ENCODE measurements at regions not wholly inside any gene's neighbourhood (a gene's known extent, or its start where the extent isn't known, plus 50 kb on each side); places are given as distances from the start of the nearest gene placed in this dataset.

DNA sequence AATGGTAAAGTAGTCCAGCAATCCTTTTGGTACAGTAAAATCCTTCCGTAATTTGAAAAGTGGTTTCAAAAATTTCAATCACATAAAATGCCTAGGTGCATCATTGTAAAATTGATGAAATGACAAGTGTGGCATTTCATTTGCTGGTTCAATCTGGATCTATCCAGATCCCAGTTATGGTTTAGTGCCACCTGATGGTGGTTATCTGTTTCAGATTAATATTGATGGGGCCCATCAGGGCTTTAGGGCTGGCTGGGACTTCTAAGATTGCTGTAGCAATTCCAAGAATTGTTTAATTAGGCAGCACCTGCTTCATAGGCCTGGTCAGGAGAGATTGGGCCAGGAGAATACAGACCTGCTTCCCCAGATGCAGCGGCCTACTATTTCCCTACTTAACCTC, 55.5 kb upstream of the PIK3C3 start:
- Histone ChIP-seq H3K4me3 (no peak overlapping the region), H3K27me3 (replicated peaks in 1 of 7) (no peaks in the 10 kb centered on the region), H3K36me3 (no peaks in the 10 kb centered on the region), H3K4me1 (no peaks in the 10 kb centered on the region), H3K27ac (no peak overlapping the region), H3K9me3 (peaks cover 0 to 10% (median 2%) of the 10 kb centered on the region in 8 donors)
- intact Hi-C loops (cut with DNase I; ENCODE audit: low total_unique reads), result no loop called here
- TF ChIP-seq, protein P1, sequence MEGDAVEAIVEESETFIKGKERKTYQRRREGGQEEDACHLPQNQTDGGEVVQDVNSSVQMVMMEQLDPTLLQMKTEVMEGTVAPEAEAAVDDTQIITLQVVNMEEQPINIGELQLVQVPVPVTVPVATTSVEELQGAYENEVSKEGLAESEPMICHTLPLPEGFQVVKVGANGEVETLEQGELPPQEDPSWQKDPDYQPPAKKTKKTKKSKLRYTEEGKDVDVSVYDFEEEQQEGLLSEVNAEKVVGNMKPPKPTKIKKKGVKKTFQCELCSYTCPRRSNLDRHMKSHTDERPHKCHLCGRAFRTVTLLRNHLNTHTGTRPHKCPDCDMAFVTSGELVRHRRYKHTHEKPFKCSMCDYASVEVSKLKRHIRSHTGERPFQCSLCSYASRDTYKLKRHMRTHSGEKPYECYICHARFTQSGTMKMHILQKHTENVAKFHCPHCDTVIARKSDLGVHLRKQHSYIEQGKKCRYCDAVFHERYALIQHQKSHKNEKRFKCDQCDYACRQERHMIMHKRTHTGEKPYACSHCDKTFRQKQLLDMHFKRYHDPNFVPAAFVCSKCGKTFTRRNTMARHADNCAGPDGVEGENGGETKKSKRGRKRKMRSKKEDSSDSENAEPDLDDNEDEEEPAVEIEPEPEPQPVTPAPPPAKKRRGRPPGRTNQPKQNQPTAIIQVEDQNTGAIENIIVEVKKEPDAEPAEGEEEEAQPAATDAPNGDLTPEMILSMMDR (IDR thresholded peaks at IDR 0.05 in 8 of 11, conservative IDR thresholded peaks at IDR 0.05 in 3 of 11), result no peak
- TF ChIP-seq POLR2AphosphoS5 (IDR thresholded peaks at IDR 0.05), result no peak
- TF ChIP-seq POLR2A (IDR thresholded peaks at IDR 0.05), result no peak
- WGBS, 5 donors, result 86 to 97% (median 92%) methylated on average over 2 of the region's 2 CpGs
- no peak for DNase-seq

DNA sequence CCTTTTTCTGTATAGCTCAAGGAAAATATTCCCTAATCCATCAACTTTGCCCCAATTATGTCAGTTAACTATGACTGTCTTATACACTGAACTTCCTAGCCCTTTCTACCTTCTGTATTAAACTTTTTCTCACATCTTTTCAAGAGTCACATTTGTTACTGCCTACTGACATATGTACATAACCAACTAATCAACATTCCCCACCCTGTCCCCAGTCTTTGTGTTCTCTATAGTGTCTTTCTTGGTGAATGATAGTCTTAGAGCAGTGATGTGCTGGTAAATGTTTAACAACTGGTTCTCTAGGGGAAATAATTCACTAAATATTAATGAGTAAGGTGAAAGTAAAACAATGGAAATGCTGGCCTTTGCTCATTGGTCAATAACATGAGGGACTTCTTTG, 61.6 kb upstream of the PIK3C3 start:
- no peaks in the 10 kb centered on the region for H3K36me3 ChIP-seq
- no peak overlapping the region for H3K4me3 ChIP-seq
- TF ChIP-seq, protein P1 (IDR thresholded peaks at IDR 0.05 in 8 of 11, conservative IDR thresholded peaks at IDR 0.05 in 3 of 11), result no peak
- TF ChIP-seq POLR2A (IDR thresholded peaks at IDR 0.05) (no peak), POLR2AphosphoS5 (IDR thresholded peaks at IDR 0.05) (no peak)
- no peaks in the 10 kb centered on the region for H3K4me1 ChIP-seq
- no peak overlapping the region for H3K27ac ChIP-seq
- H3K27me3 ChIP-seq (replicated peaks in 1 of 7), result no peaks in the 10 kb centered on the region
- H3K9me3 ChIP-seq, result peaks cover 0 to 10% (median 2%) of the 10 kb centered on the region in 8 donors
- no peak for DNase-seq
- intact Hi-C loops (cut with DNase I; ENCODE audit: low total_unique reads), result no loop called here

DNA sequence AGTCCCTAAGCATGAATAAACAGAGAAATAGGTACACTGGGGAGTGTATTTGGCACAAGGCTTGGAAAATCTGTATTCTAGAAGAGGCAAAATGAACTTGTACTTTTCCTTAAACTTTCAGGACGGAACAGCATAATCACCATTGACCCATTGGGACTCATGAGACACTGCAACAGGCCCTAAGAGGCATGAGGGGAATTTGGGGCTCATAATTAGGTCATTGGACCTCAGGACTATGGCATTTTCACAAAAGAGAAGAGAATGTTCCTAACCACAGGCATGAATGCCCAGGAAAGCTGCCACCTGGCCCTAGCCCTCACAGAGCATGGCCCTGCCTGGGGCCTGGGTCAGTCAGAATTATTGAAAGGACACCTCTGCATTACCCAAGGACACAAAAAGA, 67.9 kb upstream of the PIK3C3 start:
- DNase-seq, result no peak
- H3K4me1 ChIP-seq, result no peaks in the 10 kb centered on the region
- H3K27ac ChIP-seq, result no peak overlapping the region
- H3K27me3 ChIP-seq (replicated peaks in 1 of 7), result no peaks in the 10 kb centered on the region
- H3K36me3 ChIP-seq, result no peaks in the 10 kb centered on the region
- H3K9me3 ChIP-seq, result no peaks in the 10 kb centered on the region
- intact Hi-C loops (cut with DNase I; ENCODE audit: low total_unique reads), result no loop called here
- no peak overlapping the region for H3K4me3 ChIP-seq
- 0 to 75% (median 43%) methylated on average over 1 of the region's 1 CpG for WGBS, 5 donors
- no peak for TF ChIP-seq POLR2AphosphoS5 (IDR thresholded peaks at IDR 0.05)
- TF ChIP-seq, protein P1 (IDR thresholded peaks at IDR 0.05 in 8 of 11, conservative IDR thresholded peaks at IDR 0.05 in 3 of 11), result no peak
- no peak for TF ChIP-seq POLR2A (IDR thresholded peaks at IDR 0.05)

DNA sequence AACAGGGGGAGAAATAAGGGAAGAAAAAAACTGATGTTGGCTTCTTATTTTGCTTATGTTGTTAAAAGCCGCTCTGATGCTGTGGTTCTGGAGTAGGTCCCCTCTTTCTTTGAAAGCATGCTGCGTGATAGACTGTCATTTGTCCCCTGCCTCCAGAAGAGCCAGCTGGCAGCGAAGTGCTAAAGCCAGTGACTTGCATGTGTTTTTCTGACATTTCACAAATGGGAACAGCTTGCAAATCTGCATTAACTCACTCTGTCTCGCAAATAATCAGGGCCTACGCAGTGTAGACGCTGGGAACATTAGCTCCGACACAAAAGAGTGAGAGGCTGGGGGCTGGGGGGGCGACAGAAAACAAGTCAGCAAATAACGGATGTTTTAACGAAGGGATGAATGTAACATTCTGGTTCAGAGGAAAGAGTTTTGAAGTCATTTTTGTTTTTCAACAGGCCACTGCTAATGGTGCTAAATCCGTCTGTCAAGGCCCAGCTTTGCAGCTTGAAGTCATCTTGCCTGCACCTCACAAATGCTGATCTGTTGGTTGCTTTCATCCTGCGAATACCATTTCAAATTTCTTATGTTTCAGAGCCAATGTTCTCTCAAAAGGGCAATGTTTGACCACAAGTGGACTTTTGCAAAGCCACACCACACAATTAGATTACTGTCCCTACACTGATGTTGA, 68.8 kb upstream of the PIK3C3 start:
- Histone ChIP-seq H3K4me1 (no peaks in the 10 kb centered on the region), H3K27ac (no peak overlapping the region), H3K27me3 (replicated peaks in 1 of 7) (no peaks in the 10 kb centered on the region), H3K4me3 (no peak overlapping the region), H3K9me3 (no peaks in the 10 kb centered on the region), H3K36me3 (no peaks in the 10 kb centered on the region)
- WGBS, 5 donors, result 67 to 80% (median 78%) methylated on average over 12 of the region's 12 CpGs
- intact Hi-C loops (cut with DNase I; ENCODE audit: low total_unique reads), result no loop called here
- DNase-seq, result no peak
- no peak for TF ChIP-seq POLR2A (IDR thresholded peaks at IDR 0.05)
- TF ChIP-seq, protein P1 (IDR thresholded peaks at IDR 0.05 in 8 of 11, conservative IDR thresholded peaks at IDR 0.05 in 3 of 11), result no peak
- no peak for TF ChIP-seq POLR2AphosphoS5 (IDR thresholded peaks at IDR 0.05)
